ENCODE measurements at regions not wholly inside any gene's neighbourhood (a gene's known extent, or its start where the extent isn't known, plus 50 kb on each side); places are given as distances from the start of the nearest gene placed in this dataset.

- Mint-ChIP-seq H3K9me3 (ENCODE audit: insufficient read depth) (peaks cover 24% of the 10 kb centered on the region), H3K27ac (no peak overlapping the region), H3K4me3 (no peak overlapping the region), H3K4me1 (peaks cover 24% of the 10 kb centered on the region), H3K27me3 (no peaks in the 10 kb centered on the region)
- H3K4me1 ChIP-seq (ENCODE audit: control insufficient read depth in 2 of 2, insufficient read depth in 2 of 2, low read length in 2 of 2) = peaks cover 12% of the 10 kb centered on the region in 2 donors
- ChIA-PET CTCF (no interaction called here), POLR2A (no interaction called here)
- peaks cover 8 to 29% (median 13%) of the 10 kb centered on the region in 3 donors for H3K9me3 ChIP-seq (ENCODE audit: control extremely low read depth in 1 of 3, control insufficient read depth in 2 of 3, insufficient read depth in 1 of 3, low read length in 2 of 3)
- no peak for DNase-seq
- H3K4me3 ChIP-seq (ENCODE audit: control extremely low read depth in 1 of 5, extremely low read depth in 1 of 5, insufficient read depth in 1 of 5, low read depth in 2 of 5, low read length in 4 of 5) = no peak overlapping the region
- no peaks in the 10 kb centered on the region for H4K20me1 ChIP-seq (ENCODE audit: control insufficient read depth, insufficient read depth, low read length, poor library complexity, severe bottlenecking)
- H3K79me2 ChIP-seq (ENCODE audit: control insufficient read depth, insufficient read depth, low read length) = no peaks in the 10 kb centered on the region
- no peak overlapping the region for H3K27ac ChIP-seq (ENCODE audit: low read length in 2 of 2)
- intact Hi-C loops (cut with micrococcal nuclease) = no loop called here
- no peak overlapping the region for H2AFZ ChIP-seq (ENCODE audit: insufficient read depth, low read depth, low read length, poor library complexity, severe bottlenecking)
- no peak overlapping the region for H3K4me2 ChIP-seq (replicated peaks; ENCODE audit: low read depth, low read length, poor library complexity, severe bottlenecking)
- ATAC-seq (ENCODE audit: low read depth) = no peak
- no peaks in the 10 kb centered on the region for H3K36me3 ChIP-seq (replicated peaks in 1 of 2; ENCODE audit: control extremely low read depth in 1 of 2, control insufficient read depth in 1 of 2, extremely low read depth in 1 of 2, insufficient read depth in 2 of 2, low read length in 1 of 2)
- TF ChIP-seq EZH2 (IDR thresholded peaks at IDR 0.05; ENCODE audit: borderline replicate concordance, insufficient read depth, low read depth, low read length, poor library complexity, severe bottlenecking) = no peak
- no peak for TF ChIP-seq CTCF (IDR thresholded peaks at IDR 0.05)
- no peak overlapping the region for H3K9ac ChIP-seq (ENCODE audit: low read length)
- H3K27me3 ChIP-seq (replicated peaks in 1 of 4; ENCODE audit: control extremely low read depth in 1 of 4, control insufficient read depth in 3 of 4, insufficient read depth in 4 of 4, low read length in 3 of 4) = no peaks in the 10 kb centered on the region
Observed at GRCh38 chr21:28602546-28602945, 390.1 kb downstream of the LTN1 start.

GRCh38 chr21:28598214-28598613, 394.5 kb downstream of the LTN1 start:
- no peak for ATAC-seq (ENCODE audit: low read depth)
- intact Hi-C loops (cut with micrococcal nuclease) = no loop called here
- POLR2A ChIA-PET = no interaction called here

More at GRCh38 chr21:28598214-28598613, 394.5 kb downstream of the LTN1 start:
- no peak overlapping the region for H3K27ac ChIP-seq (ENCODE audit: low read length in 2 of 2)
- Mint-ChIP-seq H3K27me3 (no peaks in the 10 kb centered on the region), H3K27ac (no peak overlapping the region), H3K4me3 (no peak overlapping the region), H3K9me3 (ENCODE audit: insufficient read depth) (peaks cover 26% of the 10 kb centered on the region), H3K4me1 (no peaks in the 10 kb centered on the region)
- no peak overlapping the region for H3K4me2 ChIP-seq (replicated peaks; ENCODE audit: low read depth, low read length, poor library complexity, severe bottlenecking)
- H2AFZ ChIP-seq (ENCODE audit: insufficient read depth, low read depth, low read length, poor library complexity, severe bottlenecking) = no peak overlapping the region
- H4K20me1 ChIP-seq (ENCODE audit: control insufficient read depth, insufficient read depth, low read length, poor library complexity, severe bottlenecking) = no peaks in the 10 kb centered on the region
- no peak for TF ChIP-seq EZH2 (IDR thresholded peaks at IDR 0.05; ENCODE audit: borderline replicate concordance, insufficient read depth, low read depth, low read length, poor library complexity, severe bottlenecking)
- no peak for TF ChIP-seq CTCF (IDR thresholded peaks at IDR 0.05)
- H3K4me1 ChIP-seq (ENCODE audit: control insufficient read depth in 2 of 2, insufficient read depth in 2 of 2, low read length in 2 of 2) = no peaks in the 10 kb centered on the region
- no peak overlapping the region for H3K4me3 ChIP-seq (ENCODE audit: control extremely low read depth in 1 of 5, extremely low read depth in 1 of 5, insufficient read depth in 1 of 5, low read depth in 2 of 5, low read length in 4 of 5)
- H3K79me2 ChIP-seq (ENCODE audit: control insufficient read depth, insufficient read depth, low read length) = no peaks in the 10 kb centered on the region
- WGBS (ENCODE audit: insufficient coverage) = 92% methylated on average over 3 of the region's 3 CpGs
- no peak overlapping the region for H3K9ac ChIP-seq (ENCODE audit: low read length)
- DNase-seq = no peak
- H3K9me3 ChIP-seq (ENCODE audit: control extremely low read depth in 1 of 3, control insufficient read depth in 2 of 3, insufficient read depth in 1 of 3, low read length in 2 of 3) = peaks cover 8 to 29% (median 13%) of the 10 kb centered on the region in 3 donors
- H3K36me3 ChIP-seq (replicated peaks in 1 of 2; ENCODE audit: control extremely low read depth in 1 of 2, control insufficient read depth in 1 of 2, extremely low read depth in 1 of 2, insufficient read depth in 2 of 2, low read length in 1 of 2) = no peaks in the 10 kb centered on the region
- CTCF ChIA-PET = no interaction called here
- H3K27me3 ChIP-seq (replicated peaks in 1 of 4; ENCODE audit: control extremely low read depth in 1 of 4, control insufficient read depth in 3 of 4, insufficient read depth in 4 of 4, low read length in 3 of 4) = no peaks in the 10 kb centered on the region
